SU-DHL-6 (cell line): ENCODE measurements at regions not wholly inside any gene's neighbourhood (a gene's known extent, or its start where the extent isn't known, plus 50 kb on each side); places are given as distances from the start of the nearest gene placed in this dataset.

Experiments
- H2AFZ ChIP-seq: fragments of 200-600 bp; sonication (generic); 2 replicates; pipeline ENCODE4 v1.6.1; 2014; ENCODE audit warnings: low read depth, mild to moderate bottlenecking, moderate library complexity, mixed read lengths, antibody characterized with exemption, low read length; ENCODE audit not compliant: severe bottlenecking
- H3F3A ChIP-seq: fragments of 200-600 bp; shearing (Covaris generic); 2 replicates; pipeline ENCODE4 v1.6.0; 2016; ENCODE audit warnings: antibody characterized with exemption, mild to moderate bottlenecking; ENCODE audit not compliant: insufficient read depth
- H3K27ac ChIP-seq: fragments of 200-600 bp; sonication (generic); 2 replicates; pipeline ENCODE4 v1.5.1; 2016; ENCODE audit warnings: low read depth, mild to moderate bottlenecking, low read length, moderate library complexity, mixed read lengths
- H3K27me3 ChIP-seq: fragments of 200-600 bp; sonication (generic), shearing (Covaris generic); 2 replicates; pipeline ENCODE4 v1.6.0; 2014; ENCODE audit warnings: mild to moderate bottlenecking, low read length
- H3K36me3 ChIP-seq: fragments of 200-600 bp; sonication (generic); 2 replicates; pipeline ENCODE4 v1.6.1; 2014; ENCODE audit warnings: mild to moderate bottlenecking, low read length, mixed read lengths
- H3K4me2 ChIP-seq: fragments of 300-600, 200-600 bp; shearing (Covaris generic), sonication (generic); 2 replicates; pipeline ENCODE4 v1.6.0; 2014; ENCODE audit warnings: low read length, low read depth, mild to moderate bottlenecking; ENCODE audit not compliant: poor library complexity, severe bottlenecking
- H3K4me3 ChIP-seq: fragments of 200-600 bp; sonication (generic); 2 replicates; pipeline ENCODE4 v1.5.1; 2014; ENCODE audit warnings: antibody characterized with exemption, low read length, mild to moderate bottlenecking, mixed read lengths; ENCODE audit not compliant: insufficient read depth, poor library complexity, severe bottlenecking
- H3K79me2 ChIP-seq: fragments of 200-600 bp; sonication (generic); 2 replicates; pipeline ENCODE4 v1.6.1; 2014; ENCODE audit warnings: mild to moderate bottlenecking, low read length, moderate library complexity; ENCODE audit not compliant: insufficient read depth
- H3K9ac ChIP-seq: fragments of 200-600 bp; sonication (generic); 2 replicates; pipeline ENCODE4 v1.7.0; 2014; ENCODE audit warnings: mild to moderate bottlenecking, low read length
- H3K9me2 ChIP-seq: fragments of 200-600 bp; sonication (generic); replicated peaks from 2 replicates; pipeline ENCODE4 v1.6.1; 2014; ENCODE audit warnings: low read length; ENCODE audit not compliant: insufficient read depth
- H3K9me3 ChIP-seq: fragments of 200-600 bp; sonication (generic); 2 replicates; pipeline ENCODE4 v1.6.1; 2014; ENCODE audit warnings: low read length, mixed read lengths; ENCODE audit not compliant: insufficient read depth
- H4K20me1 ChIP-seq: fragments of 200-600 bp; sonication (generic); 2 replicates; pipeline ENCODE4 v1.6.1; 2014; ENCODE audit warnings: low read depth, mild to moderate bottlenecking, antibody characterized with exemption, low read length, moderate library complexity, mixed read lengths
- EZH2phosphoT487 ChIP-seq: fragments of 200-600 bp; sonication (generic), shearing (Covaris generic); conservative IDR thresholded peaks from 2 replicates; pipeline ENCODE4 v1.6.1; 2018; ENCODE audit warnings: mild to moderate bottlenecking, antibody characterized with exemption, low read length, moderate library complexity, mixed read lengths
- TF ChIP-seq, protein P1 (sequence below): fragments of 200-600 bp; sonication (generic); IDR thresholded peaks from one replicate; pipeline ENCODE4 v1.5.1; 2017; ENCODE audit warnings: antibody characterized with exemption, mild to moderate bottlenecking, low read length, moderate library complexity; ENCODE audit not compliant: insufficient read depth, poor library complexity, severe bottlenecking

DNA sequence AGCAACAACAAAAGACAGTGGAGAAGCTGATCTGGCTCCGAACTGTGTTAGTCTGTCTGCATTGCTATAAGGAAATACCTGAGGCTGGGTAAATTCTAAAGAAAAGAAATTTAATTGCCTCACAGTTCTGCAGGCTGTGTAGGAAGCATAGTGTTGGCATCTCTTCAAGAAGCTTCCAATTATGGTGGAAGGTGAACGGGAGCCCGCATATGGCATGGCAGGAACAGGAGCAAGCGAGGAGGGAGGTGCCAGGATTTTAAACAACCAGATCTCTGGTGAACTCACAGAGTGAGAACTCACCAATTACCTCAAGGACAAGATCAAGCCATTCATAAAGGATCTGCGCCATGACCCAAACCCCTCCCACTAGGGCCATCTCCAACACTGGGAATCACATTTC lies 293.5 kb downstream of the SMOC2 start:
- Histone ChIP-seq H3F3A (no peaks in the 10 kb centered on the region), H3K36me3 (no peaks in the 10 kb centered on the region), H3K27me3 (no peaks in the 10 kb centered on the region), H3K4me2 (no peak overlapping the region), H4K20me1 (no peaks in the 10 kb centered on the region), H3K9me3 (no peaks in the 10 kb centered on the region), H2AFZ (no peak overlapping the region), H3K9ac (no peak overlapping the region), H3K9me2 (no peaks in the 10 kb centered on the region; the same call in 1 of the 2 replicates), H3K4me3 (no peak overlapping the region), H3K27ac (no peak overlapping the region), H3K79me2 (no peaks in the 10 kb centered on the region)
- TF ChIP-seq, protein P1, sequence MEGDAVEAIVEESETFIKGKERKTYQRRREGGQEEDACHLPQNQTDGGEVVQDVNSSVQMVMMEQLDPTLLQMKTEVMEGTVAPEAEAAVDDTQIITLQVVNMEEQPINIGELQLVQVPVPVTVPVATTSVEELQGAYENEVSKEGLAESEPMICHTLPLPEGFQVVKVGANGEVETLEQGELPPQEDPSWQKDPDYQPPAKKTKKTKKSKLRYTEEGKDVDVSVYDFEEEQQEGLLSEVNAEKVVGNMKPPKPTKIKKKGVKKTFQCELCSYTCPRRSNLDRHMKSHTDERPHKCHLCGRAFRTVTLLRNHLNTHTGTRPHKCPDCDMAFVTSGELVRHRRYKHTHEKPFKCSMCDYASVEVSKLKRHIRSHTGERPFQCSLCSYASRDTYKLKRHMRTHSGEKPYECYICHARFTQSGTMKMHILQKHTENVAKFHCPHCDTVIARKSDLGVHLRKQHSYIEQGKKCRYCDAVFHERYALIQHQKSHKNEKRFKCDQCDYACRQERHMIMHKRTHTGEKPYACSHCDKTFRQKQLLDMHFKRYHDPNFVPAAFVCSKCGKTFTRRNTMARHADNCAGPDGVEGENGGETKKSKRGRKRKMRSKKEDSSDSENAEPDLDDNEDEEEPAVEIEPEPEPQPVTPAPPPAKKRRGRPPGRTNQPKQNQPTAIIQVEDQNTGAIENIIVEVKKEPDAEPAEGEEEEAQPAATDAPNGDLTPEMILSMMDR, result no peak
- TF ChIP-seq EZH2phosphoT487, result no peak

GRCh38 chr6:168732676-168733075 lies 291.7 kb downstream of the SMOC2 start:
- Histone ChIP-seq H3K36me3 (no peaks in the 10 kb centered on the region), H4K20me1 (no peaks in the 10 kb centered on the region), H2AFZ (no peak overlapping the region), H3K9me2 (no peaks in the 10 kb centered on the region; the same call in 1 of the 2 replicates), H3K27me3 (no peaks in the 10 kb centered on the region), H3K27ac (no peak overlapping the region), H3F3A (no peaks in the 10 kb centered on the region), H3K4me3 (no peak overlapping the region), H3K9ac (no peak overlapping the region), H3K9me3 (no peaks in the 10 kb centered on the region), H3K4me2 (no peak overlapping the region), H3K79me2 (no peaks in the 10 kb centered on the region)
- TF ChIP-seq, protein P1, result no peak
- no peak for TF ChIP-seq EZH2phosphoT487

- Histone ChIP-seq H3K4me2 (no peak overlapping the region), H3K27ac (no peak overlapping the region)
- TF ChIP-seq, protein P1, result no peak
- TF ChIP-seq EZH2phosphoT487, result no peak
These were observed 290.1 kb downstream of the SMOC2 start for GRCh38 chr6:168730931-168731716.

More at GRCh38 chr6:168730931-168731716, 290.1 kb downstream of the SMOC2 start:
- H3K4me3 ChIP-seq, result no peak overlapping the region
- no peaks in the 10 kb centered on the region for H3K36me3 ChIP-seq
- no peaks in the 10 kb centered on the region for H4K20me1 ChIP-seq
- no peaks in the 10 kb centered on the region for H3K27me3 ChIP-seq
- no peaks in the 10 kb centered on the region for H3K9me3 ChIP-seq
- H3F3A ChIP-seq, result no peaks in the 10 kb centered on the region
- no peaks in the 10 kb centered on the region for H3K79me2 ChIP-seq
- H2AFZ ChIP-seq, result no peak overlapping the region
- no peak overlapping the region for H3K9ac ChIP-seq
- H3K9me2 ChIP-seq, result no peaks in the 10 kb centered on the region
